Activated naive CD4-positive, alpha-beta T cell (primary cell): ENCODE measurements at regions not wholly inside any gene's neighbourhood (a gene's known extent, or its start where the extent isn't known, plus 50 kb on each side); places are given as distances from the start of the nearest gene placed in this dataset.
"Not testable (repeated sequence)": the region's sequence is repeated elsewhere in the genome, so short reads cannot be mapped to it uniquely, and the experiment has no call there.

Source experiments
- DNase-seq, 4 experiments: peaks; one replicate each; lab custom pipeline; 2025; lab: John Stamatoyannopoulos, UW

GRCh38 chr3:115204475-115204874, 57.4 kb upstream of the ZBTB20 start:
- DNase-seq, result no peak

GRCh38 chr3:115208066-115208750, 61.1 kb upstream of the ZBTB20 start:
- DNase-seq, result no peak

GRCh38 chr3:115211810-115212492, 64.9 kb upstream of the ZBTB20 start:
- DNase-seq, result no peak

- no peak for DNase-seq
These were observed 65.5 kb upstream of the ZBTB20 start for GRCh38 chr3:115212615-115213014.

GRCh38 chr3:115213052-115213451, 66.0 kb upstream of the ZBTB20 start:
- DNase-seq, result not testable (repeated sequence)

- DNase-seq, result no peak
These were observed 70.2 kb upstream of the ZBTB20 start for GRCh38 chr3:115217292-115217677.

- DNase-seq, result no peak
These were observed 70.8 kb upstream of the ZBTB20 start for GRCh38 chr3:115217678-115218451.

- no peak for DNase-seq
These were observed 71.8 kb upstream of the ZBTB20 start for GRCh38 chr3:115218859-115219258.

GRCh38 chr3:115224687-115225086, 77.6 kb upstream of the ZBTB20 start:
- DNase-seq, result no peak

- DNase-seq, result no peak
These were observed 79.9 kb upstream of the ZBTB20 start for GRCh38 chr3:115226844-115227445.

- no peak for DNase-seq
These were observed 80.4 kb upstream of the ZBTB20 start for GRCh38 chr3:115227461-115227860.

GRCh38 chr3:115228266-115228665, 81.2 kb upstream of the ZBTB20 start:
- no peak for DNase-seq

- no peak for DNase-seq
These were observed 85.1 kb upstream of the ZBTB20 start for GRCh38 chr3:115232167-115232566.

- DNase-seq, result no peak
These were observed 85.9 kb upstream of the ZBTB20 start for GRCh38 chr3:115233021-115233420.

- DNase-seq, result no peak
These were observed 89.4 kb upstream of the ZBTB20 start for GRCh38 chr3:115236496-115236895.

GRCh38 chr3:115239717-115240116, 92.6 kb upstream of the ZBTB20 start:
- DNase-seq, result no peak

GRCh38 chr3:115244350-115244749, 97.3 kb upstream of the ZBTB20 start:
- DNase-seq, result no peak

- no peak for DNase-seq
These were observed 98.3 kb upstream of the ZBTB20 start for GRCh38 chr3:115245438-115245837.

GRCh38 chr3:115245899-115246298, 98.8 kb upstream of the ZBTB20 start:
- no peak for DNase-seq

- no peak for DNase-seq
These were observed 99.5 kb upstream of the ZBTB20 start for GRCh38 chr3:115246461-115247020.

- DNase-seq, result no peak
These were observed 101.2 kb upstream of the ZBTB20 start for GRCh38 chr3:115248274-115248673.

- no peak for DNase-seq
These were observed 104.4 kb upstream of the ZBTB20 start for GRCh38 chr3:115251509-115251908.
